HL-60 (cell line): ENCODE measurements at regions not wholly inside any gene's neighbourhood (a gene's known extent, or its start where the extent isn't known, plus 50 kb on each side); places are given as distances from the start of the nearest gene placed in this dataset.

Source experiments
- CTCF ChIP-seq: IDR thresholded peaks from one replicate; pipeline ENCODE4 v1.5.1; 2011; ENCODE audit warnings: low read length, control low read depth, inconsistent platforms; ENCODE audit not compliant: insufficient read depth
- GABPA ChIP-seq: IDR thresholded peaks from 2 replicates; pipeline ENCODE4 v1.6.1; 2012; ENCODE audit warnings: low read depth
- POLR2AphosphoS5 ChIP-seq: IDR thresholded peaks from 2 replicates; pipeline ENCODE4 v1.6.1; 2012; ENCODE audit warnings: low read depth
- SPI1 ChIP-seq: IDR thresholded peaks from 2 replicates; pipeline ENCODE4 v1.6.1; 2012; ENCODE audit warnings: low read depth, mild to moderate bottlenecking, borderline replicate concordance
- TF ChIP-seq, protein P1 (sequence below): IDR thresholded peaks from 2 replicates; pipeline ENCODE4 v1.6.1; 2012; ENCODE audit warnings: low read depth; ENCODE audit not compliant: insufficient replicate concordance

DNA sequence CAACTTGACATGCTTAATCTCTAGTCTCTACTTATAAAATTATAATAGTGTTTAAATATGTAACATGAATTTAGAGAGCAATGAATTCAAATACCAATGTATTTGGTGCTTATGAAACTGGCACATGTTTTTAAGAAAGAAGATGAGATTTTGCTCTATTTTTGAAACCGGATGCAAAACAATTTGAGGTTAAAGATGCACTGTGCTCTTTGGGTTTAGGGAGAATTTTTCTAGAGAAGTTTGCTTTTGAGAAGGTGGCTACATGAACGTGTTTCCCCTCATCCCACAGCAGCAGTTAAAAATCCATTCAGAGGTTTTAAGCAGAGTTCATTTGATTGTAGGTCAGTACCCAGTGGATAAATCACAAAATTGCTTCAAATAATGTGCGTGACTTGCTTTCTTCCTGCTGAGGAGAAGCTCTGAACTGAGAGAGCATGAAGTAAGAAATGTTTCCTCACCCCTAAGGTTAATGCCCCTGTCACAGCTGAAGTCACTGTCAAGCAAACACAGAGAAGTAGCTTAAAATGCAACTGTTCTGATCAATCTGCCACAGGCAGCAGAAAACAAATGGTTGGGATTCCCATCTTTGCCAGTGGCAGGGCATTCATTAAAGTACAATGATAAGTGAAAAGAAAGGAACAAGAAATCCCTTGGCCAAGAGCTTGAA lies 241.9 kb upstream of the SYT1 start:
- TF ChIP-seq CTCF (no peak), POLR2AphosphoS5 (no peak), GABPA (no peak), SPI1 (no peak)
- TF ChIP-seq, protein P1, sequence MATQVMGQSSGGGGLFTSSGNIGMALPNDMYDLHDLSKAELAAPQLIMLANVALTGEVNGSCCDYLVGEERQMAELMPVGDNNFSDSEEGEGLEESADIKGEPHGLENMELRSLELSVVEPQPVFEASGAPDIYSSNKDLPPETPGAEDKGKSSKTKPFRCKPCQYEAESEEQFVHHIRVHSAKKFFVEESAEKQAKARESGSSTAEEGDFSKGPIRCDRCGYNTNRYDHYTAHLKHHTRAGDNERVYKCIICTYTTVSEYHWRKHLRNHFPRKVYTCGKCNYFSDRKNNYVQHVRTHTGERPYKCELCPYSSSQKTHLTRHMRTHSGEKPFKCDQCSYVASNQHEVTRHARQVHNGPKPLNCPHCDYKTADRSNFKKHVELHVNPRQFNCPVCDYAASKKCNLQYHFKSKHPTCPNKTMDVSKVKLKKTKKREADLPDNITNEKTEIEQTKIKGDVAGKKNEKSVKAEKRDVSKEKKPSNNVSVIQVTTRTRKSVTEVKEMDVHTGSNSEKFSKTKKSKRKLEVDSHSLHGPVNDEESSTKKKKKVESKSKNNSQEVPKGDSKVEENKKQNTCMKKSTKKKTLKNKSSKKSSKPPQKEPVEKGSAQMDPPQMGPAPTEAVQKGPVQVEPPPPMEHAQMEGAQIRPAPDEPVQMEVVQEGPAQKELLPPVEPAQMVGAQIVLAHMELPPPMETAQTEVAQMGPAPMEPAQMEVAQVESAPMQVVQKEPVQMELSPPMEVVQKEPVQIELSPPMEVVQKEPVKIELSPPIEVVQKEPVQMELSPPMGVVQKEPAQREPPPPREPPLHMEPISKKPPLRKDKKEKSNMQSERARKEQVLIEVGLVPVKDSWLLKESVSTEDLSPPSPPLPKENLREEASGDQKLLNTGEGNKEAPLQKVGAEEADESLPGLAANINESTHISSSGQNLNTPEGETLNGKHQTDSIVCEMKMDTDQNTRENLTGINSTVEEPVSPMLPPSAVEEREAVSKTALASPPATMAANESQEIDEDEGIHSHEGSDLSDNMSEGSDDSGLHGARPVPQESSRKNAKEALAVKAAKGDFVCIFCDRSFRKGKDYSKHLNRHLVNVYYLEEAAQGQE, result no peak
